DMS 273 (cell line): ENCODE measurements at regions not wholly inside any gene's neighbourhood (a gene's known extent, or its start where the extent isn't known, plus 50 kb on each side); places are given as distances from the start of the nearest gene placed in this dataset.

Source experiments
- DNase-seq: peaks from one replicate; lab custom pipeline; 2025; ENCODE audit not compliant: unreplicated experiment; lab: John Stamatoyannopoulos, UW

GRCh38 chr1:224504297-224505041, 69.9 kb upstream of the WDR26 start:
- peak; percentile 49 for DNase-seq

- DNase-seq = no peak
Measured at GRCh38 chr1:224505454-224506093, 71.0 kb upstream of the WDR26 start.

- DNase-seq = peak; percentile 79
Measured at GRCh38 chr1:224506141-224506814, 71.7 kb upstream of the WDR26 start.

GRCh38 chr1:224507771-224508523, 73.3 kb upstream of the WDR26 start:
- DNase-seq = no peak

- no peak for DNase-seq
Measured at GRCh38 chr1:224509907-224510306, 75.3 kb upstream of the WDR26 start.

GRCh38 chr1:224510880-224511645, 76.5 kb upstream of the WDR26 start:
- peak; percentile 52 for DNase-seq

GRCh38 chr1:224512600-224513151, 78.1 kb upstream of the WDR26 start:
- no peak for DNase-seq

GRCh38 chr1:224513383-224513782, 78.8 kb upstream of the WDR26 start:
- DNase-seq = no peak

- DNase-seq = peak; percentile 97
Measured at GRCh38 chr1:224513787-224514209, 79.2 kb upstream of the WDR26 start.

- DNase-seq = peak; percentile 79
Measured at GRCh38 chr1:224517171-224517570, 82.6 kb upstream of the WDR26 start.

GRCh38 chr1:224518528-224518927, 83.9 kb upstream of the WDR26 start:
- no peak for DNase-seq

- no peak for DNase-seq
Measured at GRCh38 chr1:224519874-224520273, 85.3 kb upstream of the WDR26 start.

- DNase-seq = no peak
Measured at GRCh38 chr1:224520808-224521207, 86.2 kb upstream of the WDR26 start.

GRCh38 chr1:224521904-224522734, 87.5 kb upstream of the WDR26 start:
- DNase-seq = no peak

- no peak for DNase-seq
Measured at GRCh38 chr1:224523676-224524075, 89.1 kb upstream of the WDR26 start.

- no peak for DNase-seq
Measured at GRCh38 chr1:224524679-224525078, 90.1 kb upstream of the WDR26 start.

GRCh38 chr1:224525411-224526040, 90.6 kb upstream of the CNIH3 start:
- no peak for DNase-seq

GRCh38 chr1:224526771-224527170, 89.3 kb upstream of the CNIH3 start:
- peak; percentile 93 for DNase-seq

- peak; percentile 95 for DNase-seq
Measured at GRCh38 chr1:224528900-224529299, 87.2 kb upstream of the CNIH3 start.
